Activated CD4-positive, alpha-beta T cell treated with anti-CD3 and anti-CD28 coated beads, Interleukin-2, amount 50 U/mL, for 16 hours (primary cell): ENCODE measurements at regions not wholly inside any gene's neighbourhood (a gene's known extent, or its start where the extent isn't known, plus 50 kb on each side); places are given as distances from the start of the nearest gene placed in this dataset.
"Not testable (repeated sequence)": the region's sequence is repeated elsewhere in the genome, so short reads cannot be mapped to it uniquely, and the experiment has no call there.

ENCODE experiments used
- DNase-seq: peaks from one replicate; pipeline ENCODE4 v3.0.0-alpha.2; 2020

GRCh38 chr2:241984658-241985057 lies 115.1 kb downstream of the RTP5 start:
- DNase-seq = no peak

DNA sequence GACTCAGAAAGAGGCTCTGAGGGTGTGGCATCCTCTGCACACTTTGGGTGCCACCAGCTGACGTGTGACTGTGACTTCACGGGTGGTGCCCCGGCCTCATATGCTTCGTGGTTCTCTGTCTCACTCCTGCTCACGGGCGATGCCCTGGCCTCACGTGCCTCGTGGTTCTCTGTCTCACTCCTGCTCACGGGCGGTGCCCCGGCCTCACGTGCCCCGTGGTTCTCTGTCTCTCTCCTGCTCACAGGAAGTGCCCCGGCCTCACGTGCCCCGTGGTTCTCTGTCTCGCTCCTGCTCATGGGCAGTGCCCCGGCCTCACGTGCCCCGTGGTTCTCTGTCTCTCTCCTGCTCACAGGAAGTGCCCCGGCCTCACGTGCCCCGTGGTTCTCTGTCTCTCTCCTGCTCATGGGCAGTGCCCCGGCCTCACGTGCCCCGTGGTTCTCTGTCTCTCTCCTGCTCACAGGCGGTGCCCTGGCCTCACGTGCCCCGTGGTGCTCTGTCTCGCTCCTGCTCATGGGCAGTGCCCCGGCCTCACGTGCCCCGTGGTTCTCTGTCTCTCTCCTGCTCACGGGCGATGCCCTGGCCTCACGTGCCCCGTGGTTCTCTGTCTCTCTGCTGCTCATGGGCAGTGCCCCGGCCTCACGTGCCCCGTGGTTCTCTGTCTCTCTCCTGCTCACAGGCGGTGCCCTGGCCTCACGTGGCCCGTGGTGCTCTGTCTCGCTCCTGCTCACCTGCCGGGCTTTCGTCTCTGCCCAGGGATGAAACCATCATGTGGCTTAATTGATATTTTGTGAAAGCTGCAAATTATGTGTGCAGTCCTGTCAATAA lies 115.8 kb downstream of the RTP5 start:
- not testable (repeated sequence) for DNase-seq

DNA sequence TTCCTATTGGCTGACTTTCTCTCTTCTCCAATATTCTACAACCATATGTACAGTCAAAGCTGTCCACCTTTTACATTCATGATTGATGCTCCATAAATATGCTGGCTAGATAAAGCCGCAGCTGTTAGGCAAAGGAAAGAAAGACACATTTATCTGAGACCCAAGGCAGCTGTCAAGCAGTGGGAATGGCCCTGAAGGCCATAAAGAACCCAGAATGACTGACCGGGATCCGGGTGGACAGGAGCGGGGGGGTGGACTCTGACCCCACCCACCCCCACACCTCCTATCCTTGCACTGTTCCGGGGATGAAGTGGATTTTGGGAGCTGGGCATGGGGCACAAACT lies 116.4 kb downstream of the RTP5 start:
- no peak for DNase-seq

DNA sequence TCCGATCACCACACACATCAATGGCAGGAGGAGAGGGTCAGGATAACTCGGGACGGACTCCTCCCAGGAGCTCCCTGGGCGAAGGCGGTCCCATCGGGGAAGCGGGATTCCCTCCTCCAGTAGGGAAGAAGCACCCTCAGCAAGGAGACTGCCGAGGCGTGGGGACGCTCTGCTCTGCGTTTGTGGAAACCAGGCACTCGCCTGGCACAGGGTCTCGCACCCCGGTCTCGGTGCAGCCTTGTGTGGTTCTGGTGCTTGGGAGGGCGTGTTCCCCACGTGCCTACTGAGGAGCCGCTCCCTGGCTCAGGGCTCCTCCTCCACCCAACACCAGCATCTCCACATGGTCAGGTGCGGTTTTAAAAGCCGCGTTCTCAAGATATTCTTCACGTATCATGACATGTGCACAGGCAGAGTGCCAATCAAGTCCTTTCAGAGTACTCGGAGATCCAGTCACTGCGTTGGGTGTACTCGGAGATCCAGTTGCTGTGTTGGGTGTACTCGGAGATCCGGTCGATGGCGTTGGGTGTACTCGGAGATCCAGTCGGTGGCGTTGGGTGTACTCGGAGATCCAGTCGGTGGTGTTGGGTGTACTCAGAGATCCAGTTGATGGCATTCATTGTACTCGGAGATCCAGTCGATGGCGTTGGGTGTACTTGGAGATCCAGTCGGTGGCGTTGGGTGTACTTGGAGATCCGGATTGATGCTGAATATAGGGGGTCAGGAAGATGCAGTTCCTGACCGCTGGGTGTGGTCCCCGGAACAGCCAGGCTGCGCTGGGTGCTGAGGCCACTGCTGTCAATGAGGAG lies 117.5 kb downstream of the RTP5 start:
- no peak for DNase-seq

GRCh38 chr2:241987726-241988125 lies 118.2 kb downstream of the RTP5 start:
- no peak for DNase-seq

DNA sequence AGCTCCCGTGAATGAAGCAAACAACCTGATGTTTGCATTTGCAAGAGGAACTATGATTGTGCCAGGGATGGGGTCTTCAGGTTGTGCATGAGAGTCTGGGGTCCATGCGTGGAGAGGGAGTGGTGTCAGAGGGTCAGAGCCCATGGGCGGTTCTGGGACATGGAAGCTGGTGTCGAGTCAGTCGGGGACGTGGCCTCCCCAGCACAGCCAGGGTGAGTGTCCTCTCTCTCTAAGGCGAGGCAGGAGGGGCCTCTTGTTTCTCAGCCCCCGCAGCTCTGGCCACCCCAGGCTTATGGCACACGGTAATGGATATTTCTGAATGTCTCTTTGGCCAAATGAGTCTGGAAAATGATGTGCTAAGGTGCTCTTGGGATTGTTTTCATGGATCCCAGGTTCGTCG lies 118.6 kb downstream of the RTP5 start:
- DNase-seq = no peak

DNA sequence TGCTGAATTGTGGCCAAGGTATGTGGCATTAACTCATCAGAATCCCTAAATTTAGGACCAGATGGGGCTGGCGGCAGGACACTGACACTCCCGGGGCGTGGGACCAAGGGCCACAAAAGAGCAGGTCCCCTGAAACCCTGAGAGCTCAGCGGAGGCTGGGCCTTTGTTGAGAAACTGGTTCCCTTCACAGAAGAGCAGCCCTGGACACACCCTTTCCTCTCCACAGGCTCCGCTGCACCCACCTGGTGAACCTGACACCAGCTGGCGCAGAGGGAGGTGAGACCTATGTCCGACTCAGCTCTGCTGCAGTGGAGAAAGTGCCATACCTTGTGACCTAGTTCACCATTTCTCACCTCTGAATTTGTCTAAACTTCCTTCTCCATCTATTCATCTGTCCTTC lies 119.5 kb downstream of the RTP5 start:
- no peak for DNase-seq

- DNase-seq = no peak
Observed at GRCh38 chr2:241990466-241990865, 120.9 kb downstream of the RTP5 start.

GRCh38 chr2:241991299-241991698 lies 121.8 kb downstream of the RTP5 start:
- DNase-seq = no peak

- no peak for DNase-seq
Observed at GRCh38 chr2:241992753-241993152, 123.2 kb downstream of the RTP5 start.

DNA sequence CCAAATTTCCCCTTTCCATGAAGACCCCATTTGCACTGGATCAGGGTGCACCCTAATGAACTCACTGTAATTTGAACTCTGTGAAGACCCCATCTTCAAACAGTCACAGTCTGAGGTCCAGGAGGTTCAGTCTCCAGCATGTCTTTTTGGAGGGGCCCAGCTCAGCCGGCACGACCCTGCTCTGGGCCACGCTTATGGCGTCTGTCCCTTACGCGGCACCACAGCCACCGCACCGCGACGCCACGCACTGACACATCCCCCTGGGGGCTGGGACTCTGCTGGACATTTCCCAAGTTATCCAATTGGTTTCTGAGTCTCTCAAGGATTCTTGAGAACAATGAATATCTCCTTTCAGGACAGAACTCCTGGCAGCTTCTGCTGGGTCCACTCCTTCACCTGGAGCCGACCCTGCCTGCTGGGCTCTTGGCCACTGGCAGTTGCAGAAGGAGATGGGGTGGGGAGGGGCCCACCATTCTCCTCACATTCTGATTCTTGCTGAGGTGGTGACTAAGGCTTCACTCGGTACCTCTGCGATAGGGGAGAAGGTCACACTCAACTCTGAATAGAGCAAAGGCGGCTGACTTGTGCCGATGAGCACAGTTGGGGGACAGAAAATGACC lies 124.0 kb downstream of the RTP5 start:
- DNase-seq = no peak

DNA sequence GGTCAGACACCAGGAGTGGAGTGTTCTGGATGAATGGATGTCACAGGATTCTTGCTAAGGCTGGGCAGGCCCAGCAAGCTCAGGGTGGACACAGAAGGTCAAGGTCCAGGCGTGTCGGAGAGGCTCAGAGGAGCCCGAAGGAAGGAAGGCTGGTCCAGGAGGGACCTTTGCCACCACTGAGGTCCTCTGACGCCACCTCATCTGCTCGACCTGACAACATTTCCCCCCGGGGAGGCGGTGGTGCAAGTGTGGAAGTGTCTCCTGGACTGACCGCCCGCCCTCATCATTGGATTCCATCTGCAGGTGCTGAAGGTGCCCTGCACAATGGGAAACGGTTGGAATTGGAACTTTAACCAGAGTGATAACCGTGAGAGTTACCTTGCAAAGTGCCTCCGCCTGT lies 124.6 kb downstream of the RTP5 start:
- no peak for DNase-seq

DNA sequence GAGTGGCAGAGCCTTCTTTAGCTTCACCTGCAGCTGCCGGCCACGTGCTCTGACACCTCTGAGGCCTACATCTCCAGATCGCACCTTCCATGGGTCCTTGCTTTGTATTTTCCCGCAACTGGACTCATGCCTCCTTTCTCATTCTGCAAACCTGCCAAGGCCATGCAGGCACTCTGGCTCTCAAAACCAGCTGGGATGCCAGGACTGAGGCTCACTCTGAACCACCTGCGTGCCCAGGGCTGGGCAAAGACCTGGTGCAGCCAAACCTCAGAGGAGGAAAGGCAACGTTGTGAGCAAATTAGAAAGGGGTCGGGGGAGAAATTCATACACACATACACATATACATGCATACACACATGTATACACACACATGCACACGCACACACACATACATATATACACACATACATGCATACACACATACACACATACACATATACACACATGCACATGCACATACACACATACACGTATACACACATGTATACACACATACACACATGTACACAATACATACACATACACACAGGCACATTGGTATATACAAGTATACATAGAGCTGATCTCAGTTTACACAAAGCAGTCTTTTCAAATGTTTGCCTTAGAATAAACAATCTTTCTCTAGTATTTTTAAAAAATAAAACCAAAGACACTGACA lies 125.2 kb downstream of the RTP5 start:
- DNase-seq = no peak

- no peak for DNase-seq
Observed at GRCh38 chr2:241996100-241996499, 126.6 kb downstream of the RTP5 start.

DNA sequence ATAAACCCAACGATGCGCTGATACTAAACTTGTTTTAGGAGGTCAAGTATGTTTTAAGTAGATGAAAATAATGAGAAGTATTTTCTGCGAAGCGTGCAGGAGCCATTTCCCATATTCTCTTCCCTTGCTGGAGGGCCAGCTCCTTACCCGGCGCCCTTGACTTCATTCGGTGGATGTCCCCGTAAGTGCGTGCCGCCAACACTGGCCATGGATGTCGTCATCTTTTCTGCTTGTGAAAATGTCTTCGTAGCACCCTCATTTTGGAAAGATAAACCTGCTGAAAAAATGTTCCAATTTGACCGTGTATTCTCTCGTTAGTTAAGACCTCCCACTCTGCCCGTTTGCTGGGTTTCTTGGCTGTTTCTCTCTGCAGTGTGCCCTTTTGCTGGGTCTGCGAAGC lies 127.5 kb downstream of the RTP5 start:
- DNase-seq = no peak

DNA sequence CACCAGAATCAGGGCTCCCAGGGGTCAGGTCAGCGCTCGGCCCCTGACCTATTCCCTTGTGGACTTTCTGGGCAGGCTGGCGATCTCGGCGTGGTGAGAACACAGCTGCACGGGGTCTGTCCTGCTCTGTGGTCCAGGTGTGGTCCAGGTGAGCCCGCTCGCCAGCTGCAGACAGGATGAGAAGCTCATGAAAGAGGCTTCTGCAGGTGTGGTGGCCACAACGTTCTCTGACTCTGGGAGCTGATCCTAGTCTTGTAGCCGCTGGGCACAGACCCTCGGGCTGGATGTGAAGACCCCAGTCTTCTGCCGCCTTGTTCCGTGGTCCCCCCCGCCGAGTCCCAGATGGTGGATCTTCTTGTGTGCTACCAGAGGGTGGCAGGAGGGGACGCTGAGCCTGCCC lies 129.7 kb downstream of the RTP5 start:
- DNase-seq = no peak

- no peak for DNase-seq
Observed at GRCh38 chr2:242001853-242002252, 132.3 kb downstream of the RTP5 start.

GRCh38 chr2:242002944-242003343 lies 133.4 kb downstream of the RTP5 start:
- DNase-seq = no peak

DNA sequence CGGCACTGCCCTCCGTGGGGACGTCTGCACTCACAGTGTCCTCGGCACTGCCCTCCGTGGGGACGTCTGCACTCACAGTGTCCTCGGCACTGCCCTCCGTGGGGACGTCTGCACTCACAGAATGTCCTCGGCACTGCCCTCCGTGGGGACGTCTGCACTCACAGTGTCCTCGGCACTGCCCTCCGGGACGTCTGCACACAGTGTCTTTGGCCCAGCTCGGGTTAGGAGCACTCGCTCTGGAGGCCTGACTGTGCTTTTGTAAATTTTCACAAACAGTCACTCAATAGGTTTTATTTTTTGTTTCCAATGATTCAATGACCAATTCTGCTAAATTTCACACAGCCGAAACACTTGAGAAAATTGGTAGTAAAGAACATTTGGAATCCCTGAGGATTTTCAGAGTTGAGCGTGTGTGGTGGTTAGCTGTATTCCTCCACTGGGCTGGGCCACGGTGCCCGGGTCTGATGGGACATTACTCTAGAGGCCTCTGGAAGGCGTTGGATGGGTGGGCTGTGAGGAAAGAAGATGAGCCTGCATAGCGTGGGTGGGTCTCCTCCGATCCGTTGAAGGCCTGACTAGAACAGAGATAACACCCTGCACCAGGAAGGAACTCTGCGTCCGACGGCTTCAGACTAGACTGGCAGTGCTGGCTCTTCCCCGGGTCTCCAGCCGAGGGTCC lies 134.8 kb downstream of the RTP5 start:
- no peak for DNase-seq

DNA sequence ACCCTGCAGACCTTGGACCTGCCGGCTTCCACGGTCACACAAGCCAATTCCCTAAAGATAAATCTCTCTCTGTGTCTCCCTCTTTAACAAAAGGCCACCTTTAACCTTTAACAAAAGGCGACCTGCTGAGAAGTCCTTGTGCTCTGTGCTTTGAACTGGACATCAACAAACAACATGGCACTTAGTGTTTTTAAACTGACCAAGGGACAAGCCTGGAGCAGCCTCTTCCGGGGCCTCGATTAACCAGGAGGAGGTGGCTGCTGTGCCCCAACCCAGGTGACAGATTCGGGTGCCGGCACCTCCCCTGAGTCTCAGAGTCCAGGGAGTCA lies 135.3 kb downstream of the RTP5 start:
- no peak for DNase-seq

DNA sequence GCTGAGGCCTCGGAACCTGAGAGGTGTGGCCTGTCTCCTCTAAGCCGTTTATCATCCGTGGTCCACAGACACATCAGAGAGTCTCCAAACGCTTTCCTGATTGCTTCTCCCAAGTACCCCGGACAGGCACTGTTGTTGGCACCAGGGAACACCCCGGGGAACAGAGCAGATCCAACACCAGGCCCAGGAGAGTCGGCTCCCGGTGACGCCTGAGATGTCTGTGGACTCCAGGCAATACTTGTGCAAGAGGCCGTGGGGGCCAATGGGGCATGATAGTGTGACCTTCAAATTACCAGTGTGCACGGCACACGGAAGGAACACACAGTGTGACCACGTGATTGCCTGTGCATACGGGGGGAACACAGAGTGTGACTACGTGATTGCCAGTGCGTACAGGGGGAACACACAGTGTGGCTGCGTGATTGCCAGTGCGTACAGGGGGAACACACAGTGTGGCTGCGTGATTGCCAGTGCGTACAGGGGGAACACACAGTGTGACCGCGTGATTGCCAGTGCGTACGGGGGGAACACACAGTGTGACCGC lies 136.6 kb downstream of the RTP5 start:
- DNase-seq = not testable (repeated sequence)

GRCh38 chr2:242008908-242009307 lies 139.4 kb downstream of the RTP5 start:
- DNase-seq = not testable (repeated sequence)

DNA sequence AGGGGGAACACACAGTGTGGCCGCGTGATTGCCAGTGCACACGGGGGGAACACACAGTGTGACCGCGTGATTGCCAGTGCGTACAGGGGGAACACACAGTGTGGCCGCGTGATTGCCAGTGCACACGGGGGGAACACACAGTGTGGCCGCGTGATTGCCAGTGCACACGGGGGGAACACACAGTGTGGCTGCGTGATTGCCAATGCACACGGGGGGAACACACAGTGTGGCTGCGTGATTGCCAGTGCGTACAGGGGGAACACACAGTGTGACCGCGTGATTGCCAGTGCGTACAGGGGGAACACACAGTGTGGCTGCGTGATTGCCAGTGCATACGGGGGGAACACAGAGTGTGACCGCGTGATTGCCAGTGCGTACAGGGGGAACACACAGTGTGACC lies 140.3 kb downstream of the RTP5 start:
- DNase-seq = not testable (repeated sequence)
